HG03439 (cell line): ENCODE measurements at regions not wholly inside any gene's neighbourhood (a gene's known extent, or its start where the extent isn't known, plus 50 kb on each side); places are given as distances from the start of the nearest gene placed in this dataset.

Experiments used
- ATAC-seq: cut with Tn5 transposase; IDR thresholded peaks from one replicate; pipeline ENCODE4 v1.9.1; 2021; ENCODE audit warnings: mild to moderate bottlenecking, moderate library complexity; ENCODE audit not compliant: unreplicated experiment

- ATAC-seq, result no peak
These were observed 59.7 kb upstream of the IL15 start for GRCh38 chr4:141576585-141577110.

GRCh38 chr4:141578451-141578850 is 57.9 kb upstream of the IL15 start:
- ATAC-seq, result no peak

GRCh38 chr4:141580523-141580922 is 55.9 kb upstream of the IL15 start:
- no peak for ATAC-seq
